ENCODE measurements at regions not wholly inside any gene's neighbourhood (a gene's known extent, or its start where the extent isn't known, plus 50 kb on each side); places are given as distances from the start of the nearest gene placed in this dataset.

DNA sequence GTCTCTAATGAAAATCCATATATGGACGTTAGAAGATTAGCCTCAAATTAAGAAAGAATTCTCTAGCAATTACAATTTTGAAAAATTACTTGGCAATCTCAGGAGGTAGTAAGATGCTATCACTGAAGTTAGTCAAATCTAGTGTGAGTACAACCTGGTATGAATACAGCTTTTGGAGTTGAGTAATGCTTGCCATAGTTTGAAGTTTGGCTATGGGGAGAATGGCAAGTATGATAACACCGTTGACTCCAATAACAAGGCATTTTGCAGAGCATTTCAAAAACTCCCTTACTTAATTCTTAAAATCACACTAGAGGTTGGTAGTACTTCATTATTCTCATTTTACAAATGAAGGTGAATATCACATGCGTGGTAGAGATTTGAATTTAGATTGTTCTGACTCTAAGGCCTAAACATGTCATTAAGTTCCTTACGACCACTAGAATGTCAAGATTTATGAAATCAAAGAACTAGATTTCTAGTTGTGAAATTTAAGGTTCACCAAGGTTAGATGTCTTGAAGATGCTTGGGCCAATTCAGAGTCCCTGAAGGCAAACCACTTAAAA, 355.4 kb downstream of the ETS1 start:
- H3K9me3 ChIP-seq (ENCODE audit: control insufficient read depth, insufficient read depth, low read length) = no peaks in the 10 kb centered on the region

DNA sequence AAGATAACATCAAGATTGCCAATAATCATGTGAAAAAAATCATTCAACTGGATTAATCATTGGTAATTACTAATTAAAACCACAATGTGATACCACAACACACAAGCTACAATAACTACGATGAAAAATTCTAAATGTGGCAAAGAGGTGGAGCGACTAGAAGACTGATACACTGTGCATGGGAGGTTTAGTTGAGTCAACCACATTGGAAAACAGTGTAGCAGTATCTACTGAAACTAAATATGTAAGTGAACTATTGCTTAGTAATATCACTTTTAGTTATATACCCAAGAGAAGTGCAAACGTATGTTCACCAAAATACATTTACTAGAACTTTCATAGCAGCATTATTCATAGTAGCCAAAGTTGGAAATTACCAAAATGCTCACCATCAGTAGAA, 359.9 kb downstream of the ETS1 start:
- no peaks in the 10 kb centered on the region for H3K79me2 ChIP-seq (ENCODE audit: control insufficient read depth, low read length)
- TF ChIP-seq EZH2phosphoT487 (IDR thresholded peaks at IDR 0.05; ENCODE audit: borderline replicate concordance, low read length) = no peak
- TF ChIP-seq, protein P1, sequence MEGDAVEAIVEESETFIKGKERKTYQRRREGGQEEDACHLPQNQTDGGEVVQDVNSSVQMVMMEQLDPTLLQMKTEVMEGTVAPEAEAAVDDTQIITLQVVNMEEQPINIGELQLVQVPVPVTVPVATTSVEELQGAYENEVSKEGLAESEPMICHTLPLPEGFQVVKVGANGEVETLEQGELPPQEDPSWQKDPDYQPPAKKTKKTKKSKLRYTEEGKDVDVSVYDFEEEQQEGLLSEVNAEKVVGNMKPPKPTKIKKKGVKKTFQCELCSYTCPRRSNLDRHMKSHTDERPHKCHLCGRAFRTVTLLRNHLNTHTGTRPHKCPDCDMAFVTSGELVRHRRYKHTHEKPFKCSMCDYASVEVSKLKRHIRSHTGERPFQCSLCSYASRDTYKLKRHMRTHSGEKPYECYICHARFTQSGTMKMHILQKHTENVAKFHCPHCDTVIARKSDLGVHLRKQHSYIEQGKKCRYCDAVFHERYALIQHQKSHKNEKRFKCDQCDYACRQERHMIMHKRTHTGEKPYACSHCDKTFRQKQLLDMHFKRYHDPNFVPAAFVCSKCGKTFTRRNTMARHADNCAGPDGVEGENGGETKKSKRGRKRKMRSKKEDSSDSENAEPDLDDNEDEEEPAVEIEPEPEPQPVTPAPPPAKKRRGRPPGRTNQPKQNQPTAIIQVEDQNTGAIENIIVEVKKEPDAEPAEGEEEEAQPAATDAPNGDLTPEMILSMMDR (IDR thresholded peaks at IDR 0.05; ENCODE audit: low read depth, low read length, poor library complexity, severe bottlenecking) = no peak
- H4K20me1 ChIP-seq (ENCODE audit: control insufficient read depth, insufficient read depth, low read depth, low read length) = no peaks in the 10 kb centered on the region
- no peaks in the 10 kb centered on the region for H3K9me2 ChIP-seq (replicated peaks; ENCODE audit: control insufficient read depth, low read length)
- no peak overlapping the region for H3K4me2 ChIP-seq (ENCODE audit: low read length)
- no peaks in the 10 kb centered on the region for H3F3A ChIP-seq (ENCODE audit: control insufficient read depth, insufficient read depth)
- H3K9me3 ChIP-seq (ENCODE audit: control insufficient read depth, insufficient read depth, low read length) = no peaks in the 10 kb centered on the region
- H3K36me3 ChIP-seq (ENCODE audit: control insufficient read depth, low read length) = no peaks in the 10 kb centered on the region
- no peak overlapping the region for H3K4me3 ChIP-seq (ENCODE audit: low read length)
- H3K27me3 ChIP-seq (ENCODE audit: control insufficient read depth, low read length) = no peaks in the 10 kb centered on the region
- no peak overlapping the region for H3K27ac ChIP-seq (ENCODE audit: low read depth, low read length)
- no peaks in the 10 kb centered on the region for H3K4me1 ChIP-seq (ENCODE audit: control insufficient read depth, low read length)

More for the DNA sequence above, 355.4 kb downstream of the ETS1 start:
- Histone ChIP-seq H3F3A (ENCODE audit: control insufficient read depth, insufficient read depth) (no peaks in the 10 kb centered on the region), H3K79me2 (ENCODE audit: control insufficient read depth, low read length) (no peaks in the 10 kb centered on the region), H4K20me1 (ENCODE audit: control insufficient read depth, insufficient read depth, low read depth, low read length) (no peaks in the 10 kb centered on the region), H3K36me3 (ENCODE audit: control insufficient read depth, low read length) (no peaks in the 10 kb centered on the region), H3K4me1 (ENCODE audit: control insufficient read depth, low read length) (no peaks in the 10 kb centered on the region), H3K9me2 (replicated peaks; ENCODE audit: control insufficient read depth, low read length) (no peaks in the 10 kb centered on the region), H3K4me3 (ENCODE audit: low read length) (no peak overlapping the region), H3K27me3 (ENCODE audit: control insufficient read depth, low read length) (no peaks in the 10 kb centered on the region), H3K4me2 (ENCODE audit: low read length) (no peak overlapping the region), H3K27ac (ENCODE audit: low read depth, low read length) (no peak overlapping the region)
- TF ChIP-seq, protein P1 (IDR thresholded peaks at IDR 0.05; ENCODE audit: low read depth, low read length, poor library complexity, severe bottlenecking) = no peak
- no peak for TF ChIP-seq EZH2phosphoT487 (IDR thresholded peaks at IDR 0.05; ENCODE audit: borderline replicate concordance, low read length)

DNA sequence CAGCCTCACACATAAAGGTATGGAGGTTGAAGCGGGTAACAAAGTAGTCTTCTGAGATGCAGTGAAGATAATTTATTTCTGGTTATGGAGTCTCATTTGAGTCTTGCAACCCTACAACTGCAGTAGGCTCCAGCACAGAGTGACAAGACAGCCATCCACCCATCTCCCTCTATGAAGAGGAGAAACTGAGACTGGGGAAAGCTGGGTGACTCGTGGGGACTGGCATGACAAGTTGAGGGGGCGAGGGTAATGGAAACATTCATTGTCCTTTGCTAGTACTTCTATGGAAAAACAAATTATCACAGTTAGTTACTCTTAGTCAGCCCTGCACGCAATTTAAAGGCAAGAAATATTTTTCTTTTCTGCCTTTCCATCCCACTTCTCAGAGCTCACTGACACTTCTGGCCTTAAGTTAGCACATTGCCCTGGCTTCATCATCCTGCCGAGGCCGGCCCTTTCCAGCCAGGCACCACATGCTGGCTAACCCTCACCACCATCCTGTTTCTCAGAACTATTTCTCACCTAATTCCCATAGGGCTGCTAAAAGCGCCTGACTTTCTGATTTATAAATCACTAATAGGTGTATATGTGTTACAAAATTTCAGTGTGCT, 361.1 kb downstream of the ETS1 start:
- H3K27me3 ChIP-seq (ENCODE audit: control insufficient read depth, low read length) = no peaks in the 10 kb centered on the region
- no peak overlapping the region for H3K4me2 ChIP-seq (ENCODE audit: low read length)
- no peak overlapping the region for H3K27ac ChIP-seq (ENCODE audit: low read depth, low read length)
- no peaks in the 10 kb centered on the region for H3K4me1 ChIP-seq (ENCODE audit: control insufficient read depth, low read length)
- no peaks in the 10 kb centered on the region for H3K36me3 ChIP-seq (ENCODE audit: control insufficient read depth, low read length)
- no peak for TF ChIP-seq EZH2phosphoT487 (IDR thresholded peaks at IDR 0.05; ENCODE audit: borderline replicate concordance, low read length)
- TF ChIP-seq, protein P1 (IDR thresholded peaks at IDR 0.05; ENCODE audit: low read depth, low read length, poor library complexity, severe bottlenecking) = no peak
- H3K9me3 ChIP-seq (ENCODE audit: control insufficient read depth, insufficient read depth, low read length) = no peaks in the 10 kb centered on the region
- no peaks in the 10 kb centered on the region for H3K9me2 ChIP-seq (replicated peaks; ENCODE audit: control insufficient read depth, low read length)
- no peaks in the 10 kb centered on the region for H3K79me2 ChIP-seq (ENCODE audit: control insufficient read depth, low read length)
- no peaks in the 10 kb centered on the region for H3F3A ChIP-seq (ENCODE audit: control insufficient read depth, insufficient read depth)
- H4K20me1 ChIP-seq (ENCODE audit: control insufficient read depth, insufficient read depth, low read depth, low read length) = no peaks in the 10 kb centered on the region
- no peak overlapping the region for H3K4me3 ChIP-seq (ENCODE audit: low read length)

Data from DOHH2 (cell line).